HG03159 (cell line): ENCODE measurements at regions not wholly inside any gene's neighbourhood (a gene's known extent, or its start where the extent isn't known, plus 50 kb on each side); places are given as distances from the start of the nearest gene placed in this dataset.
A peak's percentile ranks its signal among the peaks of the same experiment; 100 is the strongest.
"Not testable (repeated sequence)": the region's sequence is repeated elsewhere in the genome, so short reads cannot be mapped to it uniquely, and the experiment has no call there.

Experiments
- ATAC-seq: cut with Tn5 transposase; IDR thresholded peaks from one replicate; pipeline ENCODE4 v1.9.1; 2021; ENCODE audit warnings: mild to moderate bottlenecking, moderate library complexity; ENCODE audit not compliant: unreplicated experiment

- peak; percentile 40 for ATAC-seq
These were observed 84.8 kb upstream of the HNF1B start for GRCh38 chr17:37829592-37830123.

GRCh38 chr17:37828651-37829124, 83.8 kb upstream of the HNF1B start:
- no peak for ATAC-seq

- ATAC-seq = no peak
These were observed 83.2 kb upstream of the HNF1B start for GRCh38 chr17:37827905-37828650.

- no peak for ATAC-seq
These were observed 81.9 kb upstream of the HNF1B start for GRCh38 chr17:37826497-37827430.

GRCh38 chr17:37825851-37826250, 81.0 kb upstream of the HNF1B start:
- ATAC-seq = no peak

GRCh38 chr17:37824534-37825485, 80.0 kb upstream of the HNF1B start:
- ATAC-seq = no peak

- ATAC-seq = no peak
These were observed 79.1 kb upstream of the HNF1B start for GRCh38 chr17:37823996-37824395.

GRCh38 chr17:37820995-37821713, 76.3 kb upstream of the HNF1B start:
- ATAC-seq = no peak

GRCh38 chr17:37820313-37820994, 75.6 kb upstream of the HNF1B start:
- no peak for ATAC-seq

- ATAC-seq = no peak
These were observed 73.8 kb upstream of the HNF1B start for GRCh38 chr17:37818689-37819088.

- no peak for ATAC-seq
These were observed 72.1 kb upstream of the HNF1B start for GRCh38 chr17:37816950-37817349.

GRCh38 chr17:37815536-37815935, 70.7 kb upstream of the HNF1B start:
- ATAC-seq = no peak

- ATAC-seq = no peak
These were observed 68.9 kb upstream of the HNF1B start for GRCh38 chr17:37813751-37814150.

GRCh38 chr17:37808846-37809245, 64.0 kb upstream of the HNF1B start:
- not testable (repeated sequence) for ATAC-seq

- ATAC-seq = no peak
These were observed 58.0 kb upstream of the HNF1B start for GRCh38 chr17:37802712-37803416.

GRCh38 chr17:37802061-37802595, 57.3 kb upstream of the HNF1B start:
- ATAC-seq = no peak

- no peak for ATAC-seq
These were observed 56.3 kb upstream of the HNF1B start for GRCh38 chr17:37801171-37801570.

GRCh38 chr17:37797206-37797605, 52.3 kb upstream of the HNF1B start:
- ATAC-seq = no peak
